ENCODE measurements at regions not wholly inside any gene's neighbourhood (a gene's known extent, or its start where the extent isn't known, plus 50 kb on each side); places are given as distances from the start of the nearest gene placed in this dataset.

- TF ChIP-seq CTCF (IDR thresholded peaks at IDR 0.05) (no peak), POLR2A (IDR thresholded peaks at IDR 0.05) (no peak)
Measured at GRCh38 chr18:10111944-10112343, 198.1 kb downstream of the VAPA start.

Measured in ovary (tissue), 3 donors.